Suprapubic skin (tissue), 4 donors: ENCODE measurements at regions not wholly inside any gene's neighbourhood (a gene's known extent, or its start where the extent isn't known, plus 50 kb on each side); places are given as distances from the start of the nearest gene placed in this dataset.

Source experiments
- CTCF ChIP-seq, 2 donors: fragments of 200-600 bp in 1 of 2; fragments of 450-650 bp in 1 of 2; sonication (generic) in 1 of 2; IDR thresholded peaks; one replicate each; pipeline ENCODE4 v1.5.1; 2016 to 2019; ENCODE audit warnings: antibody characterized with exemption in 2 of 2, mild to moderate bottlenecking in 1 of 2, moderate library complexity in 1 of 2
- EP300 ChIP-seq: sonication (generic); formaldehyde crosslinking; IDR thresholded peaks from one replicate; pipeline ENCODE4 v1.6.1; 2017; ENCODE audit warnings: antibody characterized with exemption
- POLR2A ChIP-seq, 2 donors: fragments of 450-650 bp; IDR thresholded peaks; one replicate each; pipeline ENCODE4 v1.6.1; 2017; ENCODE audit warnings: antibody characterized with exemption in 2 of 2, mild to moderate bottlenecking in 2 of 2, moderate library complexity in 2 of 2
- POLR2AphosphoS5 ChIP-seq, 3 donors: sonication (generic); formaldehyde crosslinking; IDR thresholded peaks; one replicate each; pipeline ENCODE4 v1.6.1; 2017; ENCODE audit warnings: antibody characterized with exemption in 3 of 3

GRCh38 chrX:116239944-116240840 lies 69.6 kb downstream of the AGTR2 start:
- no peak for TF ChIP-seq POLR2A (IDR thresholded peaks at IDR 0.05)
- no peak for TF ChIP-seq CTCF (IDR thresholded peaks at IDR 0.05)
- TF ChIP-seq POLR2AphosphoS5 (IDR thresholded peaks at IDR 0.05), result no peak
- no peak for TF ChIP-seq EP300
